ENCODE measurements at regions not wholly inside any gene's neighbourhood (a gene's known extent, or its start where the extent isn't known, plus 50 kb on each side); places are given as distances from the start of the nearest gene placed in this dataset.
"Not testable (repeated sequence)": the region's sequence is repeated elsewhere in the genome, so short reads cannot be mapped to it uniquely, and the experiment has no call there.

DNA sequence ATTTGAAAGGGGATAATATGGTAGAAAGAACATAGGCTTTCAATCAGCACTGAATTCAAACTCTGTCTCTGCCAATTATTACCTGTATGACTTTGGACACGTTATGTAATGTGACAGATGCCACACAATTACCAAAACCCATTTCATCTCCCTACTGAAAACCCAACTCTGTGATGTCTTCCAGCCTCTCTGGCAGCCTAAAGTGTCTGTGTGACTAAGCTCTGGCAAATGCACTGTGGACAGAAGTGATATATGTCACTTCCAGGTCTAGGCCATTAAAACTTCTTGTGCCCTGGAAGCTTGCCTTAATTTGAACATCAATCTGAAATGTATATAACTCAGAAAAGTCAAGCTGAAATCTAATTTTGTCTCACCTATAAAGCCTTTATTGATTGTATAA, 552.0 kb downstream of the RFC3 start:
- no peaks in the 10 kb centered on the region for H3K27me3 ChIP-seq (replicated peaks; ENCODE audit: control insufficient read depth, insufficient read depth, low read length)
- H3K4me1 ChIP-seq (ENCODE audit: control insufficient read depth, insufficient read depth, low read length) = no peaks in the 10 kb centered on the region
- no peak overlapping the region for H3K4me3 ChIP-seq (ENCODE audit: low read length)
- no peak for DNase-seq (ENCODE audit: low read depth)
- H3K36me3 ChIP-seq (ENCODE audit: control insufficient read depth, insufficient read depth, low read length, severe bottlenecking) = no peaks in the 10 kb centered on the region
- no peak overlapping the region for H3K9ac ChIP-seq (ENCODE audit: low read length)
- peaks cover 3% of the 10 kb centered on the region for H3K9me3 ChIP-seq (ENCODE audit: control insufficient read depth, low read length)

DNA sequence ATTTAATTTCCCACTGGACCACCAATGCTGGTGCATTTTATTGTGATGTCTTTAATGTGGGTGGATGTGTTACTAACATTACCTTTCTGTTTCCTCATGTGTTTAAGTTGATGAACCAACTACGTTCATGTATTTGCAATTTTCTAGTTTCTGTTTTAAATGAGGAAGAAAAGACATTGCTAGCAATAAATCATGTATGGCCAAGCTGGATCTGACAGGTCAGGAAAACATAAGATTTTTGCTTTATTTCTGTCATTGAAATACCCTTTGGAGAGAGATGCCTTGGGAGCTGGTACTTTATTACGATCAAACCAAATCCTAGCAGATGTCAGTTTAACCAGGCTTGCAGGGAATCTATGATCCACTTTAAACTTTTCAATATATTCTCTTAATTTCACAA, 553.2 kb downstream of the RFC3 start:
- Histone ChIP-seq H3K9me3 (ENCODE audit: control insufficient read depth, low read length) (peaks cover 3% of the 10 kb centered on the region), H3K27me3 (replicated peaks; ENCODE audit: control insufficient read depth, insufficient read depth, low read length) (no peaks in the 10 kb centered on the region), H3K9ac (ENCODE audit: low read length) (no peak overlapping the region), H3K4me1 (ENCODE audit: control insufficient read depth, insufficient read depth, low read length) (no peaks in the 10 kb centered on the region), H3K36me3 (ENCODE audit: control insufficient read depth, insufficient read depth, low read length, severe bottlenecking) (no peaks in the 10 kb centered on the region), H3K4me3 (ENCODE audit: low read length) (no peak overlapping the region)
- no peak for DNase-seq (ENCODE audit: low read depth)

DNA sequence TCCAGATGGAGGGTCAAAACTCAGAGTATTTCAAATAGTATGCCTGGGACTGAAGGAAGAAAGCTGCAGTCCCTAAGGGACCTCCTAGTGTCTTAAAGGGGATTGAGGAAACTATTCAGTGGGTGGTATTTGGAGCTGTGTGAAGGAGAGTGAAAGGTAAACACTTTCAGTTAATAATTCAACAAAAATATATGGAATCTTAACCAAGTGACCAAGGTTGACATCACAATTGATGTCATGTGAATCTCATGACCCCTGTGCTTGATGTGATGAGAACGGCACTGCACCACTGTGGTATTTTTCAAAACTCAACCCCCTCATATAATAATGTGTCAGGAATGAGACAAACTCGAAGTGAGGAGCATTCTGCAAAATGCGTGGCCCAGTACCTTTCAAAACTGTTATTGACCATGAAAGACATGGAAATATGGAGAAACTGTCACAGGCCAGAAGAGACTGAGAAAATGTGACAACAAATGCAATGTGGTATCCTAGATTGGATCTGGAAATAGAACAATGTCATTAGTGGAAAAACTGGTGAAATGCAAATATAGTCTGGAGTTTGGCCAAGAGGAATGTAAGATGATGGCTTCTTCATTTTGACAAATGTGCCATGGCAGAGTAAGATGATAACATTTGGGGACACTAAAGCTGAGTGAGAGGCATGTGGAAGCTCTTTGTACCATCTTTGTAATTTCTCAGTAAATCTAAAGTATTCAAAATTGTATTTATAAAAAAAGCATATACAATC, 553.9 kb downstream of the RFC3 start:
- no peaks in the 10 kb centered on the region for H3K9me3 ChIP-seq (ENCODE audit: control insufficient read depth, low read length)
- no peak overlapping the region for H3K9ac ChIP-seq (ENCODE audit: low read length)
- H3K27me3 ChIP-seq (replicated peaks; ENCODE audit: control insufficient read depth, insufficient read depth, low read length) = no peaks in the 10 kb centered on the region
- DNase-seq (ENCODE audit: low read depth) = no peak
- H3K4me1 ChIP-seq (ENCODE audit: control insufficient read depth, insufficient read depth, low read length) = no peaks in the 10 kb centered on the region
- H3K4me3 ChIP-seq (ENCODE audit: low read length) = no peak overlapping the region
- no peaks in the 10 kb centered on the region for H3K36me3 ChIP-seq (ENCODE audit: control insufficient read depth, insufficient read depth, low read length, severe bottlenecking)

DNA sequence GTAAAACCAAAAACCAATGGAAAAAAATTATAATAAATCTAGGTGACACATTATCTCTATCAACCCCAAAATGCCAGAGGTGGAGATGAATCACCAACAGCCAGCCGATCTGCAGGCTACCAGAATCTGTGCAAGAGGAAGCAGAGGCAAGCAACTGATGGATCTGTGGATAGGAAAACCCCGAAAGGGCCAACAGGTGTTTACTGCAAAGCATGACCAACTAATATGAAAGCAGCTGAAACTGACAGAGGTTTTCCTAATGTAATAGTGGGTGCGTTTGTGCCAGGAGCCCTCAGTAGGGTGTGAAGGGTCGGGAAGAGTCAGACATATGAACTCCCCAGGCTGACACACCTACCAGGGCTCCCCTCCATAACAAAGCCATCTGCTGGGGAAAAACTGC, 554.6 kb downstream of the RFC3 start:
- H3K4me3 ChIP-seq (ENCODE audit: low read length) = no peak overlapping the region
- no peak for DNase-seq (ENCODE audit: low read depth)
- H3K27me3 ChIP-seq (replicated peaks; ENCODE audit: control insufficient read depth, insufficient read depth, low read length) = no peaks in the 10 kb centered on the region
- H3K4me1 ChIP-seq (ENCODE audit: control insufficient read depth, insufficient read depth, low read length) = no peaks in the 10 kb centered on the region
- H3K9me3 ChIP-seq (ENCODE audit: control insufficient read depth, low read length) = no peaks in the 10 kb centered on the region
- H3K9ac ChIP-seq (ENCODE audit: low read length) = no peak overlapping the region
- no peaks in the 10 kb centered on the region for H3K36me3 ChIP-seq (ENCODE audit: control insufficient read depth, insufficient read depth, low read length, severe bottlenecking)

DNA sequence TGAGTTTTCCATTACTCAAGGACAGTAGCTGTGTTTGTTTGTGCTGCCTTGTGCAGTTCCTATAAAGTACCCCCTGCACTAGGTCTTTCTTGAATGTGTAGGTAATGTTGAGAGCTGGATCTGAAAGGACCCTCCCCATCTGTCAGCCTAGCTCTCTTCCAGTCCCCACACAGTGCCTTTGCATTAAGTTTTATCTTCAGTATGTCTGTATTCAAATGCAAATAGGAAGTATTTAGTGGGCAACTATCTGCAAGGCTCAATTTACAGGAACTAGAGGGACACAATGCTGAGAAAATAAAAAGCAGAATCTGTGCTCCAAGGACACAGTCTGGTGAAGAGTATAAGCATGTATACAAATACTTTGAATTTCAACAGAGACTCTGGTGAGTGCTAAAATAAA, 558.5 kb downstream of the RFC3 start:
- Histone ChIP-seq H3K9ac (ENCODE audit: low read length) (no peak overlapping the region), H3K36me3 (ENCODE audit: control insufficient read depth, insufficient read depth, low read length, severe bottlenecking) (no peaks in the 10 kb centered on the region), H3K4me1 (ENCODE audit: control insufficient read depth, insufficient read depth, low read length) (no peaks in the 10 kb centered on the region), H3K27me3 (replicated peaks; ENCODE audit: control insufficient read depth, insufficient read depth, low read length) (no peaks in the 10 kb centered on the region), H3K4me3 (ENCODE audit: low read length) (no peak overlapping the region), H3K9me3 (ENCODE audit: control insufficient read depth, low read length) (no peaks in the 10 kb centered on the region)
- no peak for DNase-seq (ENCODE audit: low read depth)

DNA sequence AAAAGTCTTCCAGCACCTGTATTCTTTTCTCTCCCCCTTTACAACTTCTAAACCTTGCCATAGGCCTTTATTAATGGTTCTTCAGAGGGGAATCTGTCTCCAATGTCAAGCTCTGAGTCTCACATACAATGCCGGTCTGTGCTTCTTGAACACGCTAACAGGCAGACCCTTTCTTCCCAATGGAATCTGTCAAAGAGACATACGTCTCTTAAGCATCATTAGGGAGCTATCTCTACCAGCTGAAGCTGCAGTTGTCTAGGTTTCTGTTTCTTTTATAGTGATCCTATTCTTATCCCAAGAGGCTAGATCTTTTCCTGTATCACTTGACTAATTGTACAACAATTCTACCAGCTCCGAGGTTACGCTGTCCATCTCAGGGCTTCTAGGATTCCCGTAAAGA, 560.8 kb upstream of the NBEA start:
- Histone ChIP-seq H3K27me3 (replicated peaks; ENCODE audit: control insufficient read depth, insufficient read depth, low read length) (no peaks in the 10 kb centered on the region), H3K9ac (ENCODE audit: low read length) (no peak overlapping the region), H3K36me3 (ENCODE audit: control insufficient read depth, insufficient read depth, low read length, severe bottlenecking) (no peaks in the 10 kb centered on the region), H3K4me1 (ENCODE audit: control insufficient read depth, insufficient read depth, low read length) (no peaks in the 10 kb centered on the region), H3K9me3 (ENCODE audit: control insufficient read depth, low read length) (no peaks in the 10 kb centered on the region), H3K4me3 (ENCODE audit: low read length) (no peak overlapping the region)
- DNase-seq (ENCODE audit: low read depth) = no peak

DNA sequence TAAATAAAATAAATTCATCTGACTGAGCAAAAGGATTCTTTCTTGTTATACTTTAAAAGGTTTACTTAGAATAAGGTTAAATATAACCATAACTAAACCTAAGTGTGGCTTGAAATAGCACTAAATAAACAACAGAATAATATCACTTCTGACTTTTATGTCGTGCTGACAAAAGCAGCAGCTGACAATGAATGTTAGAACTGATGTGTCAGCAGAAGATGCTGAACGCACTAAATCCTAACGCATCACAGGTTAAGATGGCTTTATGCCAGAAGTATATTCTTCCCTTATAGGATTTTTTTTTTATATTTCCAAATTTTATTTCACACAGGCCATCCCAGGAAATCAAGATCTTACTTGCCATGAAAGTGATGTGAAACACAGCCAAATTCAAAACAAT, 558.3 kb upstream of the NBEA start:
- H3K9me3 ChIP-seq (ENCODE audit: control insufficient read depth, low read length) = no peaks in the 10 kb centered on the region
- no peak overlapping the region for H3K9ac ChIP-seq (ENCODE audit: low read length)
- H3K4me3 ChIP-seq (ENCODE audit: low read length) = no peak overlapping the region
- no peak for DNase-seq (ENCODE audit: low read depth)
- no peaks in the 10 kb centered on the region for H3K27me3 ChIP-seq (replicated peaks; ENCODE audit: control insufficient read depth, insufficient read depth, low read length)
- no peaks in the 10 kb centered on the region for H3K4me1 ChIP-seq (ENCODE audit: control insufficient read depth, insufficient read depth, low read length)
- no peaks in the 10 kb centered on the region for H3K36me3 ChIP-seq (ENCODE audit: control insufficient read depth, insufficient read depth, low read length, severe bottlenecking)

DNA sequence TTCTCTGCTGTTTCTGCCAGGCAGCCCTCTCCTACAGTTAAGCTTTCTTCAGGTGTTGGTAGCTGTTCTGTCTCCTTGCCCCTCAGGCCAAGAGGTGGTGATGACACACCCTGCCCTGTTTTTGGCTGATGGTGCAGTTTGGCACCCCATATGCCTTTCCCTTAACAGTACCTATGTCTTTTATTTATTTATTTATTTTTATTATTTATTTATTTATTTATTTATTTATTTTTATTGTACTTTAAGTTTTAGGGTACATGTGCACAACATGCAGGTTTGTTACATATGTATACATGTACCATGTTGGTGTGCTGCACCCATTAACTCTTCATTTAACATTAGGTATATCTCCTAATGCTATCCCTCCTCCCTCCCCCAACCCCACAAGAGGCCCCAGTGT, 555.8 kb upstream of the NBEA start:
- not testable (repeated sequence) for H3K9ac ChIP-seq (ENCODE audit: low read length); H3K27me3 ChIP-seq (replicated peaks; ENCODE audit: control insufficient read depth, insufficient read depth, low read length); H3K36me3 ChIP-seq (ENCODE audit: control insufficient read depth, insufficient read depth, low read length, severe bottlenecking); H3K9me3 ChIP-seq (ENCODE audit: control insufficient read depth, low read length); H3K4me3 ChIP-seq (ENCODE audit: low read length); H3K4me1 ChIP-seq (ENCODE audit: control insufficient read depth, insufficient read depth, low read length); DNase-seq (ENCODE audit: low read depth)

DNA sequence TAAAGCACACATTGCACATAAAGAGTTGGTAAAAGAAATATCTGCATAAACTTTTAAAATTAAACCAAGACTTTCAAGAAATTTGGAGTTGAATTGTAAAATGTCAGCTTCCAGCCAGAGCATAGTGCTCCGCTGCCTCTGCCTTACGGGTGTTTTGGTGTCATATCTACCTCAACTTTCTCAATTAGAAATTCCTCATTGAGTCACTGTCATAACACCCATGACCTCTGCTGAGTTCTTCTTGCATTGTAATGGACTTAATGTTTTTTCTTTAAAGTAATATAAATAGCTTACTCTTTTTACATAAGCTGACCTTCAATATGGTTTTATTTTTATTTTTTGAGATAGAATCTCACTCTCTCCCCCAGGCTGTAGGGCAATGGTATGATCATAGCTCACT, 551.0 kb upstream of the NBEA start:
- no peaks in the 10 kb centered on the region for H3K27me3 ChIP-seq (replicated peaks; ENCODE audit: control insufficient read depth, insufficient read depth, low read length)
- peak; percentile 72 for DNase-seq (ENCODE audit: low read depth)
- no peaks in the 10 kb centered on the region for H3K4me1 ChIP-seq (ENCODE audit: control insufficient read depth, insufficient read depth, low read length)
- peaks cover 12% of the 10 kb centered on the region for H3K9me3 ChIP-seq (ENCODE audit: control insufficient read depth, low read length)
- H3K9ac ChIP-seq (ENCODE audit: low read length) = no peak overlapping the region
- no peaks in the 10 kb centered on the region for H3K36me3 ChIP-seq (ENCODE audit: control insufficient read depth, insufficient read depth, low read length, severe bottlenecking)
- H3K4me3 ChIP-seq (ENCODE audit: low read length) = no peak overlapping the region

DNA sequence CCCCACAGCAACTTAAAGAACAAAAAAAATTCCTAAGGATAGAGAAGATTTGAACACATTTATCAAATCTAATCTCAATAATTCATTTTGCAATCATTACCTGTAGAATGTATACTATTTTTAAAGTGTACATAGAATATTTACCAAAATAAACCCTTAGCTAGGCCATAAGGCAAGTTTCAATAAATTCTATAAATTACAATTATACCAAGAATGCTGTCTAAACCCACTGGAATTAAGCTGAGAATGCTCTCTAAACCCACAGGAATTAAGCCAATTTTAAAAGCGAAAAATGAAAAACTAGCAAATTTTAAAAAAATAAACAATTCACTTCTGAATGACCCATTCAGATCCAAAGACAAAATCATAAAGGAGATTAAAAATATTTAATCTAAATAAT, 540.4 kb upstream of the NBEA start:
- Histone ChIP-seq H3K9ac (ENCODE audit: low read length) (no peak overlapping the region), H3K36me3 (ENCODE audit: control insufficient read depth, insufficient read depth, low read length, severe bottlenecking) (no peaks in the 10 kb centered on the region), H3K27me3 (replicated peaks; ENCODE audit: control insufficient read depth, insufficient read depth, low read length) (no peaks in the 10 kb centered on the region), H3K4me3 (ENCODE audit: low read length) (no peak overlapping the region), H3K9me3 (ENCODE audit: control insufficient read depth, low read length) (peaks cover 4% of the 10 kb centered on the region), H3K4me1 (ENCODE audit: control insufficient read depth, insufficient read depth, low read length) (no peaks in the 10 kb centered on the region)
- DNase-seq (ENCODE audit: low read depth) = peak; percentile 51

DNA sequence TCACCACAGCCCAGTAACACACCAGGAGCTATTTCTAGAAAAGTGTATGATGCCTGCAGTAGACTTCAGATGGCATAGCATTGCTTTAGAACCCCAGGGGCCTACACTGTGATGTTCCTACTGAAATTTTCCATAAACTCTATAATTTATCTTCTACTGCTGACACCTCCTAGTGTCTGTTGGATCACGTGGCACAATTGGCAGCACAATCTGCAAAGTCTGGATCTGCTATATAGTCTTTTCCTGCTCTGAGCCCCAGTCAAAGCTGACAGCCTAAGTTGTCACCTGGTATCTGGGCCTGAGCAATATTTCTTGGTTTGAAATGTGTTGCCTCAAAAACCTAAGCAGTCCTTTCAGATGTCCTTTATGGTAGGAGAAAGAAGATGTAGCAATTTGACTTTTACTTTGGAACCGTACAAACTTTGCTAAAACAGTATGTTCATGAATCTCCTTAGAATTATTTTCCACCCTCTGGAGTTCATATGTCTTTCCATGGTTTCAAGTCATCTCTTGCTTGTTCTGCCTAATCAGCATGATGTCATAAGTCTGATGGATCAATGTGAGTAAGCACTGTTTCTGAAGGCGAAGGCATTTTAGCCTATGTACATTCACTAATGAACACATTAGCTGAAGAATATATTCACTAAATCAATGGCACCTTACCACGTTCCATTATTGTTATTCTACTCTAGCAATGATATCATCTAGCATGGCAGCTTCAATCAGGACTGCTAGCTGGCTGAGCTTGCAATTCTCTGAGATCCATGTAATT, 536.5 kb upstream of the NBEA start:
- H3K4me1 ChIP-seq (ENCODE audit: control insufficient read depth, insufficient read depth, low read length) = no peaks in the 10 kb centered on the region
- no peak for DNase-seq (ENCODE audit: low read depth)
- no peaks in the 10 kb centered on the region for H3K27me3 ChIP-seq (replicated peaks; ENCODE audit: control insufficient read depth, insufficient read depth, low read length)
- H3K36me3 ChIP-seq (ENCODE audit: control insufficient read depth, insufficient read depth, low read length, severe bottlenecking) = no peaks in the 10 kb centered on the region
- no peaks in the 10 kb centered on the region for H3K9me3 ChIP-seq (ENCODE audit: control insufficient read depth, low read length)
- H3K4me3 ChIP-seq (ENCODE audit: low read length) = no peak overlapping the region
- no peak overlapping the region for H3K9ac ChIP-seq (ENCODE audit: low read length)

Data from adipocyte (in vitro differentiated cells).